HG03520 (cell line): ENCODE measurements at regions not wholly inside any gene's neighbourhood (a gene's known extent, or its start where the extent isn't known, plus 50 kb on each side); places are given as distances from the start of the nearest gene placed in this dataset.

Experiments used
- ATAC-seq: cut with Tn5 transposase; IDR thresholded peaks from one replicate; pipeline ENCODE4 v1.9.1; 2021; ENCODE audit warnings: mild to moderate bottlenecking, moderate library complexity; ENCODE audit not compliant: unreplicated experiment

- no peak for ATAC-seq
Observed at GRCh38 chr11:11045156-11045930, 187.5 kb upstream of the ZBED5 start.

- ATAC-seq, result no peak
Observed at GRCh38 chr11:11044137-11044855, 186.4 kb upstream of the ZBED5 start.

- ATAC-seq, result no peak
Observed at GRCh38 chr11:11043721-11044120, 185.9 kb upstream of the ZBED5 start.

GRCh38 chr11:11039208-11039965 is 181.5 kb upstream of the ZBED5 start:
- ATAC-seq, result no peak

- ATAC-seq, result no peak
Observed at GRCh38 chr11:11038782-11039181, 180.9 kb upstream of the ZBED5 start.

GRCh38 chr11:11038352-11038751 is 180.5 kb upstream of the ZBED5 start:
- no peak for ATAC-seq

GRCh38 chr11:11036848-11037732 is 179.2 kb upstream of the ZBED5 start:
- no peak for ATAC-seq

- no peak for ATAC-seq
Observed at GRCh38 chr11:11036185-11036847, 178.5 kb upstream of the ZBED5 start.

GRCh38 chr11:11035331-11035730 is 177.5 kb upstream of the ZBED5 start:
- no peak for ATAC-seq

- ATAC-seq, result no peak
Observed at GRCh38 chr11:11034476-11034875, 176.6 kb upstream of the ZBED5 start.

GRCh38 chr11:11032066-11032465 is 174.2 kb upstream of the ZBED5 start:
- ATAC-seq, result no peak

- no peak for ATAC-seq
Observed at GRCh38 chr11:11029027-11029426, 171.2 kb upstream of the ZBED5 start.

- ATAC-seq, result peak; percentile 55
Observed at GRCh38 chr11:11028017-11028692, 170.3 kb upstream of the ZBED5 start.

- no peak for ATAC-seq
Observed at GRCh38 chr11:11027288-11027687, 169.4 kb upstream of the ZBED5 start.

GRCh38 chr11:11025087-11025486 is 167.2 kb upstream of the ZBED5 start:
- no peak for ATAC-seq

- ATAC-seq, result no peak
Observed at GRCh38 chr11:11022125-11022730, 164.4 kb upstream of the ZBED5 start.

GRCh38 chr11:11021563-11021962 is 163.7 kb upstream of the ZBED5 start:
- no peak for ATAC-seq

GRCh38 chr11:11020747-11021149 is 162.9 kb upstream of the ZBED5 start:
- no peak for ATAC-seq

- no peak for ATAC-seq
Observed at GRCh38 chr11:11020219-11020726, 162.4 kb upstream of the ZBED5 start.
